ENCODE measurements at regions not wholly inside any gene's neighbourhood (a gene's known extent, or its start where the extent isn't known, plus 50 kb on each side); places are given as distances from the start of the nearest gene placed in this dataset.

GRCh38 chr4:125808570-125808969 lies 493.8 kb downstream of the FAT4 start:
- no peak overlapping the region for H3K4me3 ChIP-seq (ENCODE audit: control insufficient read depth, low read depth, low read length)
- DNase-seq (ENCODE audit: low read depth), result no peak
- TF ChIP-seq CTCF (conservative IDR thresholded peaks at IDR 0.05; ENCODE audit: control insufficient read depth, insufficient read depth, low read depth, low read length), result no peak

- no peak overlapping the region for H3K4me3 ChIP-seq (ENCODE audit: control insufficient read depth, low read depth, low read length)
- no peak for TF ChIP-seq CTCF (conservative IDR thresholded peaks at IDR 0.05; ENCODE audit: control insufficient read depth, insufficient read depth, low read depth, low read length)
- DNase-seq (ENCODE audit: low read depth), result no peak
Measured at GRCh38 chr4:125811892-125812291, 497.1 kb downstream of the FAT4 start.

GRCh38 chr4:125826801-125827695 lies 512.3 kb downstream of the FAT4 start:
- DNase-seq (ENCODE audit: low read depth), result no peak
- no peak for TF ChIP-seq CTCF (conservative IDR thresholded peaks at IDR 0.05; ENCODE audit: control insufficient read depth, insufficient read depth, low read depth, low read length)
- H3K4me3 ChIP-seq (ENCODE audit: control insufficient read depth, low read depth, low read length), result no peak overlapping the region

GRCh38 chr4:125827696-125828052 lies 512.9 kb downstream of the FAT4 start:
- TF ChIP-seq CTCF (conservative IDR thresholded peaks at IDR 0.05; ENCODE audit: control insufficient read depth, insufficient read depth, low read depth, low read length), result no peak
- DNase-seq (ENCODE audit: low read depth), result no peak
- no peak overlapping the region for H3K4me3 ChIP-seq (ENCODE audit: control insufficient read depth, low read depth, low read length)

- DNase-seq (ENCODE audit: low read depth), result no peak
- TF ChIP-seq CTCF (conservative IDR thresholded peaks at IDR 0.05; ENCODE audit: control insufficient read depth, insufficient read depth, low read depth, low read length), result no peak
- no peak overlapping the region for H3K4me3 ChIP-seq (ENCODE audit: control insufficient read depth, low read depth, low read length)
Measured at GRCh38 chr4:125828346-125828745, 513.6 kb downstream of the FAT4 start.

GRCh38 chr4:125832161-125832560 lies 517.4 kb downstream of the FAT4 start:
- TF ChIP-seq CTCF (conservative IDR thresholded peaks at IDR 0.05; ENCODE audit: control insufficient read depth, insufficient read depth, low read depth, low read length), result no peak
- H3K4me3 ChIP-seq (ENCODE audit: control insufficient read depth, low read depth, low read length), result no peak overlapping the region
- no peak for DNase-seq (ENCODE audit: low read depth)
